Renal cortical epithelial cell (primary cell): ENCODE measurements at regions not wholly inside any gene's neighbourhood (a gene's known extent, or its start where the extent isn't known, plus 50 kb on each side); places are given as distances from the start of the nearest gene placed in this dataset.

Experiments used
- DNase-seq: peaks from one replicate; pipeline ENCODE4 v3.0.0-alpha.2; 2011; ENCODE audit warnings: low read depth

DNA sequence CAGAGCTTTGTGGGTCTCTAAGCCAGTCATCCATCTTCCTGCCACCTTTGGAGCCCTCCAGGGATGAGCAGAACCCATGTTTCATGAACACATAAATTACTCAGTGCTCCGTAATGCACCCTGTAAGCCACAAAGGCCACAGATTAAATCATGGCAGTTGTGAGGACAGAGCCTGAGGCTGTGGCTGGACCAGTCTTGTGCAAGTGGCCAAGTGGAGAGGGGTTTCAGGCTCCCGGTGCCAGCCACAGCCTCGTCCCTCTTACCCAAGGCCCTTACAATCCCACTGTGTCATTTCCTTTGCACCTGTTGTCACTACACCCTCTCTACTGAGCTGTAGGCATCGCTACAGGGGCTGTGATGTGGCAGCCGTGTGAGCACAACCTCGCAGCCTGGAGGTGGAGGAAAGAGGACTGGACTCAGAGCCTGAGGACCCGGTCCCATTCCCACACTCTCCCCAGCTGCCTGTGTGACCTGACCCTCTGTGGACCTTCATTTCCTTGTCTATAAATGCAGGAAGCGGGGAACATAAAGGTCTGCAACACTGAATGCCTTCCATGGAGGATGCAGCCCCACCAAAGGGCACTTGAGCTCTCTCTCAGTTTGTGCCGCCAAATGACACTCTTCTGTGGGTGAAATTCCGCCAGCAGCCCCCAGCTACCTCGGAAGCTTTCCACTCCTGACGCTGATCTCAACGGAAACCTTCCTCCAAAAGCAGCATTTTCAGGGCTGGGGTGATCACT lies 792.0 kb downstream of the UQCRFS1 start:
- peak; percentile 28 for DNase-seq

DNA sequence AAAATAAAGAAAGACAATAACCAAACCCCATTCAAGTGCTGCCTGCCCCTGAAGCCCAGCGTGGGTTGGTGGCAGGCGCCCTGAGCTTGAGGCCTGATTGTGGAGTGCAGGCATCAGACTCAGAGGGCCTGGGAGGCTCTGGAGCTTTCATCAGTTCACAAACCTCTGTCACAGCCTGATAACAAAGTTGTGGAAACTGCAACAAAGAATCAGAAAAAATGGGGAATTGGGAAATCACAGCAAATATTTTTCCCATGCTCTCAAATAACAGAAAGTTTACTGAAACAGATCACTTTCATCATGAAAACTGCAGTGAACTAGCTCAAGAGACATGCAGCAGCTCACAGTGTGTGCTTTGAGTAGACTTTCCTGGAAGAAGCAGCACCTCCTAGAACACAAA lies 793.6 kb downstream of the UQCRFS1 start:
- DNase-seq: no peak

GRCh38 chr19:28417361-28417760 lies 795.6 kb downstream of the UQCRFS1 start:
- no peak for DNase-seq

- no peak for DNase-seq
Measured at GRCh38 chr19:28416245-28416644, 796.7 kb downstream of the UQCRFS1 start.

GRCh38 chr19:28414748-28415147 lies 798.2 kb downstream of the UQCRFS1 start:
- no peak for DNase-seq

- DNase-seq: no peak
Measured at GRCh38 chr19:28409859-28410258, 803.1 kb downstream of the UQCRFS1 start.

DNA sequence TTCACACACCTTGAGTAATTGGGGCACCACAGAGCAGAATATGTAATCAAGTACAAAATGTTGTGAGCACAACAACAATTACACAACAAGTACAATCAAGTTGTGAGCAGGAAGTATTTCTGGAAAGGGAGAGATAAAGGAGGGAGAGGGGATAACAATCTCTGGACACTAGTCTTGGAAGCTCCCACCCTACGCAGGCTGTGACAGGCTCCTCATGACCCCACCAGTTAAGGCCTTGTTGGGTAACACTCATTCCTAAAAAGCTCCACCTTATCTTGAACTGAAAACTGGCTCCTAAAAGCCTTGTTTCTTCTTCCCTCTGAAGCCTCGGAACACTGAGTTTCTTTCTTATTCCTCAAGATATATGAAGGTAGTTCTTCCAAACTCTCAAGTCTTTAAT lies 806.0 kb downstream of the UQCRFS1 start:
- no peak for DNase-seq

DNA sequence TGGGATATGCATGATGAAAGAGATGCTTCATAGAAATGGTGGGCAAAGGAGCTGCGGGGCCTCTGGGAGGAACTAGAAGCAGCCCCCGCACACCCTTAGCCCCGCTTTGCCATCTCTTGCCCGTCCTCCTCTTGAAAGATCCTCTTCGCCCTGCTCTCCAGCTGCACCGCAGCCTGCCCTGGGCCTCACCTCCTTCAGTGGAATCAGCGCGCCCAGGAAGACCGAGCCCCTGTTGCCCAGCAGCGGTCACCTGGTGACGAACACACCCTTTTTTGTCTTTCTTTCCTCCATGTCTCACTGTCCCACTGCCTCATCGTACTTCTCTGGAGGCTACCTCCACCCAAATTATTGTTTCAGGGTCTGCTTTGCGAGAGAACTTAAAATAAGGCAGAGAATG lies 807.6 kb downstream of the UQCRFS1 start:
- DNase-seq: no peak

GRCh38 chr19:28404472-28404871 lies 808.5 kb downstream of the UQCRFS1 start:
- DNase-seq: no peak

- peak; percentile 62 for DNase-seq
Measured at GRCh38 chr19:28403690-28404089, 809.3 kb downstream of the UQCRFS1 start.

- DNase-seq: no peak
Measured at GRCh38 chr19:28402701-28403290, 810.2 kb downstream of the UQCRFS1 start.

GRCh38 chr19:28401739-28402424 lies 811.1 kb downstream of the UQCRFS1 start:
- DNase-seq: no peak

GRCh38 chr19:28400953-28401671 lies 811.8 kb downstream of the UQCRFS1 start:
- no peak for DNase-seq

DNA sequence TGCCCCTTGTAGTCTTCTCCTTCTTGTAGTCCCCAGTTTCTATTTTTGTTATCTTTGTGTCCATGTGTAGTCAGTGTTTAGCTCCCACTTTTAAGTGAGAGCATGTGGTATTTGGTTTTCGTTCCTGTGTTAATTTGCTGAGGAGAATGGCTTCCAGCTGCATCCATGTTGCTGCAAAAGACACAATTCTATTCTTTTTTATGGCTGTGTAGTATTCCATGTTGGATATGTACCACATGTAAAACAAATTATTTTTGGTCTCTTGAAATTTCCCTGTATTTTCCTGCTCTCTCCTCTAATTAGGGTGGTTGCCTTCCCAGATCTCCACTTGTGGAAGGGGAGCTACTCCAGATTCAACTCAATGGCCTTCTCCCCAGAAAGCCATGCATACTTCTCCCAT lies 813.8 kb downstream of the UQCRFS1 start:
- no peak for DNase-seq

- DNase-seq: no peak
Measured at GRCh38 chr19:28397800-28398199, 815.2 kb downstream of the UQCRFS1 start.

DNA sequence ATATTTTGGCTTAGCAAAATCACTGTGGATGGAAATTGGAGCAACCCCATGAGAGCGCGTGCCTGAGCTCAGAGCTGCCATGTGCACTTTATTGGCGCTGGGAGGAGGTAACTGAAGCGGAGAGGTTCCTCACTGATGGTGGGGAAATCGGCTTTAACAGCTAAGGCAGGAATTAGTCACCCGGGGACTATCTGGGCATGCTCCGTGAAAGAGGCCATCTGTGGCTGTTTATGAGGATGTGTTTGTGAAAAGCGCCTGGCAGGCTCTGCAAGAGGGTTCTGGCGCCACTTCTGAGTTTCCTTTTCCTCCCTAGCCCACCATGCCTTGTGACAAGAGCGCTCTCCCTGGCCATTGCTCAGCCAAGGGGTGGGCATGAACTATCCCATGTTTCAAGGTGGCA lies 815.6 kb downstream of the UQCRFS1 start:
- no peak for DNase-seq

- DNase-seq: no peak
Measured at GRCh38 chr19:28396287-28396831, 816.6 kb downstream of the UQCRFS1 start.

GRCh38 chr19:28394725-28395124 lies 818.2 kb downstream of the UQCRFS1 start:
- DNase-seq: peak; percentile 25

DNA sequence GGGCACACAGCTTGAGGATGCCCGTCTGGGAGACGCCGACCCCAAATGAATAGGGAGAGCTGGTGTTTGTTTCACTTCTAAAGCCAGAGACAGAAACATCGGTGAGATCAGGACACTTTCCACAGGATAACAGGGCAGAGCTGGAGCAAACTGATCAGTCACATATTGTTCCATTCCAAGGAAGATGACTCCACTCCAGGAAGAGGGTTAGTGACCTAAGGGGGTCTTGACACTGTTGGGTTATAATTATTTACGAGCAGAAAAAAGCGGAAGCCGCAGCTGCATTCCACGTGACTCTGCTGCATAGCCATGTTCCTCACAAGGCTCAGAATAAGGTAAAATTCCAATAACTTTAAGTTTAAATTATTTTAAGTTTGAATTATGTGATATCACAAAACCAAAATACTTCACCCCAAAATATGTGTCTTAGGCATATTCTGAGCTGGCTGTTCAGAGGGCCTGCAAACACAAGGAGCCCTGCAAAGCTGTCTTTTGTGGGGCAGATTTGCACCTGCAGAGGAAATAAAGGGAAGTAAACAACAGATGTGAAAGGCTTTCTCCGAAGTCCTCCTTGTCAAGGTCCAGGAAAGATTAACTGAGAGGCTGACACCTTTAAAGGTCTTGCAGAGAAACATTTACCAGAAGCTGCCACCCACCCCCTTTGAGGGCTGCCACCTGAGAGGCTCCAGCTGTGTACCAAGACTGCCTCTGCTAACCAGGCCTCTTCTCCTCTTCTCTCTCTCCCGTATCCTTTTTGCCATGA lies 819.2 kb downstream of the UQCRFS1 start:
- peak; percentile 52 for DNase-seq

DNA sequence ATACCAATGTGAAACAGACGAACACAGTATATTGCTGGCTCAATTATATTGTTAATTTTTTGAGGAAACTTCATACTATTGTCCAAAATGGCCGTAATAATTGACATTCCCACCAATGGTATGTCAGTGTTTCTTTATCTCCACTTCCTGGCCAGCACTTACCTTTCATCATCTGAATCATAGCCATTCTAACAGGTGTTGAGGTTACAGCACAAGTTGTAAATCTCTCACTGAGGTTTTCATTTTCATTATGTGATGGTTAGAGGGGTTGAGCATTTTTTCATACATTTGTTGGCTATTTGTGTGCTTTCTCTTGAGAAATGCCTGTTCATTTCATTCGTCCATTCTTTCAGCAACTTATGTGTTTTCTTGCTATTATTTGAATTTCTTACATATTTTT lies 824.0 kb downstream of the UQCRFS1 start:
- DNase-seq: no peak

- DNase-seq: no peak
Measured at GRCh38 chr19:28387507-28387906, 825.4 kb downstream of the UQCRFS1 start.
